ENCODE measurements at regions not wholly inside any gene's neighbourhood (a gene's known extent, or its start where the extent isn't known, plus 50 kb on each side); places are given as distances from the start of the nearest gene placed in this dataset.

GRCh38 chr5:97629276-97629675, 446.2 kb upstream of the RIOK2 start:
- DNase-seq (ENCODE audit: extremely low read depth, insufficient read length): no peak
- no peak for TF ChIP-seq CTCF (IDR thresholded peaks at IDR 0.05; ENCODE audit: insufficient read depth, low read length, poor library complexity, severe bottlenecking)
- Histone ChIP-seq H3K4me3 (replicated peaks; ENCODE audit: low read depth, low read length) (no peak overlapping the region), H3K36me3 (ENCODE audit: control insufficient read depth, insufficient read depth, low read length) (no peaks in the 10 kb centered on the region), H3K27me3 (replicated peaks; ENCODE audit: control insufficient read depth, insufficient read depth, low read length) (no peaks in the 10 kb centered on the region)

GRCh38 chr5:97635553-97635952, 452.5 kb upstream of the RIOK2 start:
- Histone ChIP-seq H3K36me3 (ENCODE audit: control insufficient read depth, insufficient read depth, low read length) (no peaks in the 10 kb centered on the region), H3K27me3 (replicated peaks; ENCODE audit: control insufficient read depth, insufficient read depth, low read length) (no peaks in the 10 kb centered on the region), H3K4me3 (replicated peaks; ENCODE audit: low read depth, low read length) (no peak overlapping the region)
- no peak for DNase-seq (ENCODE audit: extremely low read depth, insufficient read length)
- no peak for TF ChIP-seq CTCF (IDR thresholded peaks at IDR 0.05; ENCODE audit: insufficient read depth, low read length, poor library complexity, severe bottlenecking)

- no peak for TF ChIP-seq CTCF (IDR thresholded peaks at IDR 0.05; ENCODE audit: insufficient read depth, low read length, poor library complexity, severe bottlenecking)
- no peaks in the 10 kb centered on the region for H3K36me3 ChIP-seq (ENCODE audit: control insufficient read depth, insufficient read depth, low read length)
- H3K27me3 ChIP-seq (replicated peaks; ENCODE audit: control insufficient read depth, insufficient read depth, low read length): no peaks in the 10 kb centered on the region
- H3K4me3 ChIP-seq (replicated peaks; ENCODE audit: low read depth, low read length): no peak overlapping the region
- no peak for DNase-seq (ENCODE audit: extremely low read depth, insufficient read length)
Measured at GRCh38 chr5:97636766-97637165, 453.7 kb upstream of the RIOK2 start.

- no peak for DNase-seq (ENCODE audit: extremely low read depth, insufficient read length)
- Histone ChIP-seq H3K27me3 (replicated peaks; ENCODE audit: control insufficient read depth, insufficient read depth, low read length) (no peaks in the 10 kb centered on the region), H3K36me3 (ENCODE audit: control insufficient read depth, insufficient read depth, low read length) (no peaks in the 10 kb centered on the region), H3K4me3 (replicated peaks; ENCODE audit: low read depth, low read length) (no peak overlapping the region)
- TF ChIP-seq CTCF (IDR thresholded peaks at IDR 0.05; ENCODE audit: insufficient read depth, low read length, poor library complexity, severe bottlenecking): no peak
Measured at GRCh38 chr5:97641081-97641480, 458.0 kb upstream of the RIOK2 start.

- H3K27me3 ChIP-seq (replicated peaks; ENCODE audit: control insufficient read depth, insufficient read depth, low read length): no peaks in the 10 kb centered on the region
- no peaks in the 10 kb centered on the region for H3K36me3 ChIP-seq (ENCODE audit: control insufficient read depth, insufficient read depth, low read length)
- DNase-seq (ENCODE audit: extremely low read depth, insufficient read length): no peak
- no peak for TF ChIP-seq CTCF (IDR thresholded peaks at IDR 0.05; ENCODE audit: insufficient read depth, low read length, poor library complexity, severe bottlenecking)
- no peak overlapping the region for H3K4me3 ChIP-seq (replicated peaks; ENCODE audit: low read depth, low read length)
Measured at GRCh38 chr5:97644206-97644605, 461.2 kb upstream of the RIOK2 start.

- H3K36me3 ChIP-seq (ENCODE audit: control insufficient read depth, insufficient read depth, low read length): no peaks in the 10 kb centered on the region
- DNase-seq (ENCODE audit: extremely low read depth, insufficient read length): no peak
- H3K4me3 ChIP-seq (replicated peaks; ENCODE audit: low read depth, low read length): no peak overlapping the region
- H3K27me3 ChIP-seq (replicated peaks; ENCODE audit: control insufficient read depth, insufficient read depth, low read length): no peaks in the 10 kb centered on the region
- no peak for TF ChIP-seq CTCF (IDR thresholded peaks at IDR 0.05; ENCODE audit: insufficient read depth, low read length, poor library complexity, severe bottlenecking)
Measured at GRCh38 chr5:97644896-97645295, 461.8 kb upstream of the RIOK2 start.
